IPS-NIHi11 (cell line): ENCODE measurements at regions not wholly inside any gene's neighbourhood (a gene's known extent, or its start where the extent isn't known, plus 50 kb on each side); places are given as distances from the start of the nearest gene placed in this dataset.

ENCODE experiments used
- DNase-seq: peaks from one replicate; pipeline ENCODE4 v3.0.0; 2012; ENCODE audit warnings: mixed read lengths, low spot score

DNA sequence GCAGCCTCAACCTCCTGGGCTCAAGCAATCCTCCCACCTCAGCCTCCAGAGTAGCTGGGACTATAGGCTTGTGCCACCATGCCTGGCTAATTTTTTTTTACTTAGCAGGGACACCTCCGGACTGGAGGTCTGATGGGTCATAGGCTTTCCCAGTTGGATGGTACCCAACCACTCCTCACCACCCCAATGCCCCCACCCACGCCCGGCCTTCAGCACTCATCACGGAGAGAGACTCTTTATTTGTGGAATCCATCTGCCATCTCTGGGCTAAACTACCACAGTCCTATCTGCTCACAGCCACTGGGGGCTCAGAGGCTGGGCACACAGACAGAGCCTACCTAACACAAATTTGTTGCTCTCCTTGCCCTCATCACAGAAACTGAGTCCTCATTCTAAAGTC is 58.3 kb upstream of the STXBP1 start:
- DNase-seq, result no peak

DNA sequence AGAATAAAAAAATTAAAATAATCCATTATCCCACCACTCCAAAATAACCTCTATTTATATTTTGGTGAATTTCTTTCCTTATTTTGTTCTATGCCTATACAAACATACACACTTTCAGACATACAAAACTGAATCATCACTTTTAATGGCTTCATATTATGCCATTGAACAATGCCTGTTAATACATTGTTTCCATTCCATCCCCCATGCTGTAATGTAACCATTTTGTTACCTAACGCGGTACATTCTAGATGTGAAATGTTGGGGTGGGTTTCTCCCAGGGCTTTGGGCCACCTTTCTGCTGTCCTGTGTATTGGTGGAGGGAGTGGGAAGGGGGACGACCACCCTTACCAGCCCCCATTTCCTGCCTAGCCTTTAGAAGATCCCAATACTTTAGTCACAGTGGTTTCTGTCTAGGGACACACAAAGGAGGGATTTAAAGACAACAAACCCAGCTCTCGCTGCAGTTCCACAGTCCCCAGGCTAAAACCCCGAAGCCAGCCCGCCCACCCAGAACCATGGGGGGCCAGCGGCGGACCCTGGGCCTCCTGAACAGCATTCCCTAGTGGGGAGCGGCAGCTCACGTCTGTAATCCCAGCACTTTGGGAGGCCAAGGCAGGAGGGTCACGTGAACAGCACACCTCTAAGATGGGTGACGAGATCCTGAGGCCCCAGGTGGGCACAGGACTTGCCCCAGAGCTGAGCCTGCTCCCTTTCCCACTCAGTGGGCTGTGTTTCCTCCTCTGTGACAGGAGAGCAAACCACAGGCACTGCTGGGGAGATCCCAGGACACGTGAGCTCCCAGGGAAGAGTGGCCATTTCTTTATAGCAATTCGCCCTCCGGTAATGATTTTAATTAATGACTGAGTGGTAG is 56.9 kb upstream of the STXBP1 start:
- no peak for DNase-seq

DNA sequence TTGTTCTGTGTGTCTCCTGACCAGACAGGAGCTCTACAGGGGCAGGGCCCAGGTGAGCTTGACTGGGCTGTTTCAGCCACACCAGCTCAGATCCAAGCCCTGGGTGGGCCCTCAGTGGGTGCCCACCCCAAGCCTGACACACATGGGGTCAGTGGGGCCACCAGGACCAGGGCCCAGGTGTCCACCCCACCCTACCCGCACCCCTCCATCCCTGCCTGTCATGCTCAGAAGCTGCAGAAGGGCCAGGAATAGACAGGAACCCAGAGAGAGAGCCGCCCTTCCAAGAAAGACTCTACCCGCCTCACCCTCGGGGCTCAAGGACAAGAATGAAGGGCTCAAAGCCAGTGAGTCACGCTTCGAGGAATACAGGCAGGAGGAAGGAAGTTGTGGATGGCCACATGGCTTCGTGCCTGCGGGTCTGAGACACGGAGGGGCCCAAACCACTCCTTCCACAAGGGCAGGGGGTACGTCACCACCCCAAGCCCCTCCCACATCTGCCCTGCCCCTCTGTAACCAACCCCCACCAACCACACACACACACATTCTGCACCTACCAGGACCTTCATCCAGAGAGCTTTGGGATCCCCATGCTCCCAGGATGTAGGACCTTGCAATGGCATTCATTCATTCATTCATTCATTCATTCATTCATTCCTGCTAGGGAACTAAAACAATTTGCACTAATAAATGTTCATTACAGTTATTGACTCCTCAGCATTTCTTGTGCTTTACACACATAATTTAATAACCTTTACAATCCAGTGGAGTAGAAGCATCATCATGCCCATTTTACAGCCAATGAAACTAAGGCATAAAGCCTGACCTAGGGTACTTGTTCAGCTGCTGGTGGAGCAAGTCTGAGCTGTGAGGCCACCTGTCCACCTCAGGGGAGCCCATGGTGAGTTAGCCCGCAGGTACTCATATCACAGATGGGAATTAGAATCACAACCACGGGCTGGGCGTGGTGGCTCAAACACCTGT is 55.9 kb upstream of the STXBP1 start:
- DNase-seq, result peak; percentile 60

DNA sequence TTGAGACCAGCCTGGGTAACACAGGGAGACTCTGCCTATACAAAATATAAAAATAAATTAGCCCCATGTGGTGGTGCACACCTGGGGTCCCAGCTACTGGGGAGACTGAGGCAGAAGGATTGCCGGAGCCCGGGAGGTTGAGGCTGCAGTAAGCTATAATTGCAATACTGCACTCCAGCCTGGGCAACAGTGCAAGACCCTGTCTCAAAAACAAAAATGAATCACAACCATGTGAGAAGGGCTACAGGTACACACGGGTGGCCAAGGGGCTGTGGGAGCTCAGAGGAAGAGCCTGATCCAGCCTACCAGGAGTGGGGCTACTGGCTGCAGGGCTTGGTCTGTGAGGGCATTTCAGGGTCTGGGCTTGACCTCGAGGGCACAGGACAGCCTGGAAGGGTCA is 55.2 kb upstream of the STXBP1 start:
- DNase-seq, result no peak

DNA sequence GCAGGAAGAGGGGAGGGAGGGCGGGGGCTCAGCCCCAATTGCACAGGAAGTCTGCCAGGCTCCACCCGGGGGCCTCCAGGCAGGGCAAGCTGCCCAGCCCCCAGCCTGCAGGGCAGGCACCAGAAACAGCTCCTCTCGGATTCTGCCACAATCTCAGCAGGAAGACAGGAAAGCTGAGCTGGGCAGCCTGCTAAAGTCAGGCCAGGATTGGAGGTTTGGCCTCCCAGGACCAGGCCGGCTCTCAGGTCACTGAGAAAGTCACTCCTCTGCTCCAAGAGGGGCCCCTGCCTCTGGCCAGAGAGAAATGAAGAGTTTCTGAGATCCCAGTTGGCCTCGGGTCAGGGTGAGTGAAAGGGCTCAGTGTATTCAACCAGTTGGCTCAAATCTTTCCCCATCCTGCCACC is 54.6 kb upstream of the STXBP1 start:
- peak; percentile 55 for DNase-seq

DNA sequence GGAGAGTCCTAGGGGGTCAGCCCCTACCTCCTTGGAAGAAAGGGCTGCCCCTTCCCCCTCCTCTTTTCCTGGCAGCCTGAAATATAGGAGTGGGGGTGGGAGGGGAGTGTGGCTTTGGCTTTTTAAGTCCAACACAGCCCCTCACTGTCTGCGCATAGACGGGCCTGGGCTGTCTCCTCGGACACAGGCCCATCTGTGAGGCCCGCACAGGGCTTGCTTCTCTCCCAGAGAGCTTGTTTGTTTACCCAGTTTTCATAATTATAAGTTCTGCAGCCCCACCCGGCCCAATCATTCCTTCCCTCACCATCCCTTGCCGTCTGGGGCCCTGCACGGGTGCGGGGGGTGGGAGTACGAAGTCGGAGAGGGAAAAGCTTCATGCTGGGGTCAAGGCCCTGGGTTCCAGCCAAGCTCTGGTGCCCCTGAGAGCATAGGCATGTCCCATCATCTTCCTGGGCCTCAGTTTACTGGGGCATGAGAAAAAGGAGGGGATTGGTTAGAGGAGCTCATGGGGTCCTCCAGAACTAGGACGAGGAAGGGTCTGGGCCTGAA is 54.0 kb upstream of the STXBP1 start:
- DNase-seq, result no peak

DNA sequence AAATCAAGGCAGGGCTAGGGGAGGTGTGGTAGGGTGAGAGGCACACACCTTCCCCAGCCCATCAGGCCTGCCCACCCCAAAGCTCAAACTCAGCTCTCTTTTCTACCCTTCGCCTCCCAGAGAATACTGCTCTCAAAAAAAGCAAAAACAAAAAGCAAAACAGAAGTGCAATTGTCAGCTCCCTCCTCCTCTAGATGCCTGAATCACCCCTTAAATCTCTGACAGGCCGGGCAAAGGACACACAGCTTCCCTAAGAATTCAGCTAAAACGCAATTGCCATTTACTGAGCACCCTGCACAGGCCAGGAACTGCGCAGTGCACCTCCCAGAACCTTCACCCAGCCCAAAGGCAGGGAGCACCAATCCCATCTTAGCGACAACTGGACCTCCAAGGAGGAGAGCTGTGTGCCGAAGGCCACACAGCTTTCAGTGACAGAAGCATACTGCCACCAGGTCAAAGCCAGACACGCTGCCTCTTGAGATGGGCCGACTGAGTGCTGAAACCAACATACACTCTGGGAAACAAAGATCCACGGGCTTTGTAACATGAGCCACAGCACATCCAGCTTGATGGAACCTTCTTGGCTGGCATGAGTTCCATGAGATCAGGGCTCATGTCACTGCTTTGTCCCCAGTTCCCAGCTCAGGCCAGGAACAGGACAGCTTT is 53.4 kb upstream of the STXBP1 start:
- no peak for DNase-seq

DNA sequence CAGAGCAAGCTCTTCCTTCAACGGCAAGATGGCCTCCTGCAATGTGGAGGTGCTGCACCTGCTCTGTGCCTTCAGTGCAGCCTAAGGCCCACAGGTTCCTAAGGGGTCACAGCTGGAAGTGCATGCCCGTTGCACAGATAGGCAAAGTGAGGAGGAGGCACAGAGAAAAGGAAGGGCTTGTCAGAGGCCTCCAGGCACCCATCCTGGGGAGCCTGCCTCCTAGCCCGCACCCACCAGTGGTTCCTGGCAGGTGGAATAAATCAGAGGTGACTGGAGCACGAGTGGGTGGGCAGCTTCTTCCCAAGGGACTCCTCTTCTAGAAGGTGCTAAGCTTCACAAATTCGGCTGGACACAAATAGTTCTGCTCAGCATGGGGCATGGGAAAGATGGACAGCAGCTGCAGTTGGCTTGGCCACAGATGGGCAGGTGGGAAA is 52.8 kb upstream of the STXBP1 start:
- no peak for DNase-seq

DNA sequence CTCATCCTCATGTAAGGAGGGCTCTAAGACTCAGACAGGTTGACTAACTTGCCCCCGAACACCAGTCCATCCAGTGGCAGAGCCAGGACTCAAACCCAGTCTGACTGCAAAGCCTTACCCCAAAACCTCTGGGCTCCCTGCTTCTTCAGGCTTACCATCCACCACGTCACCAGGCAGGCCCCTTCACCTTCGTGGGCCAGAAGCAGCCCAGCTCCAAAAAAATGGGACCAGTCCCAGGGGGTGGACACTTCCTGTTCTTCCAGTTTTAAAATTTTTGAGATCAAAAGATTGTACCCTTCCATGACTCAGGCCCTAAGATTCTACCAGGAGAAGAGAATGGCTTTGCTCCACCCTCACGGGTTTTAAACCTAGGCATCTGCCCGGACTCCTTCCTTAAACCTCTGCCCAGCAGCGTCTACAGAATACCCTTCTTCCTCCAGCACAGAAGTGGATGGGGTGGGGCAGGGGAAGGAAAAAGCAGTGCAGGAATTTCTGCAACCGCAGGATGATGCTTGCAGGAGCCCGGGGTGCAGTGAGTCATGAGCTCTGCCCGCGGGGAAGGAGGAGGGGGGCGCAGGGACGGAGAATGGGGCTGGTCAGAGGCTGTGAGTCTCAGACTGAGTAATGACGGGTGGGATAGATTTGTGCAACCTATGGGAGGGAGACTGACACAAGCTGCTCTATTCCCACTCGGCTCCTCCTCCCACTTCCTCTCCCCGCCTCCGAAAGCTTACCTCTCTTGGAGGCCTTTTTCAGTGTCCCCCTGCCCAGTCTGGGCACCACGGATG is 50.4 kb upstream of the STXBP1 start:
- DNase-seq, result peak; percentile 72
